OCI-LY7 (cell line): ENCODE measurements at regions not wholly inside any gene's neighbourhood (a gene's known extent, or its start where the extent isn't known, plus 50 kb on each side); places are given as distances from the start of the nearest gene placed in this dataset.

Experiments used
- EZH2phosphoT487 ChIP-seq: fragments of 200-600 bp; sonication (generic); IDR thresholded peaks from 2 replicates; pipeline ENCODE4 v1.6.1; 2018; ENCODE audit warnings: low read depth, borderline replicate concordance, mild to moderate bottlenecking, mixed run types, antibody characterized with exemption, low read length, moderate library complexity, mixed read lengths
- TF ChIP-seq, protein P1 (sequence below): fragments of 200-600 bp; sonication (generic); conservative IDR thresholded peaks from 2 replicates; pipeline ENCODE4 v1.5.1; 2014; ENCODE audit warnings: mild to moderate bottlenecking, antibody characterized with exemption, low read length, moderate library complexity, mixed read lengths

DNA sequence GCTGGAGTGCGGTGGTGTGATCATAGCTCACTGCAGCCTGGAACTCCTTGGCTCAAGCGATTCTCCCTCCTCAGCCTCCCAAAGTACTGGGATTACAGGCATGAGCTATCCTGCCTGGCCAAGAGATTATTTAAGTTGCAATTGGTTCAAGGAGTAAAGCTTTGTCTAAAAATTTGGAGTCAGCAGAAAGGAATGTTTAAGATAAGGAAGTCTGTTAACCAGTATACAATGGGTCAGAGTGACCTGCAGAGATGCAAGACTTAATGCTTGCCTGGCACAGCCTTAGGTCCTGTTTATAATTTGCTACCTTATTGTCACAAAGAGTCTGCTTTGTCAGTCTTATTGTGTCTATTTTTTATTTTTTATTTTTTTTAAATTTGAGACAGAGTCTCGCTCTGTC, 826.2 kb downstream of the NLGN4X start:
- TF ChIP-seq, protein P1, sequence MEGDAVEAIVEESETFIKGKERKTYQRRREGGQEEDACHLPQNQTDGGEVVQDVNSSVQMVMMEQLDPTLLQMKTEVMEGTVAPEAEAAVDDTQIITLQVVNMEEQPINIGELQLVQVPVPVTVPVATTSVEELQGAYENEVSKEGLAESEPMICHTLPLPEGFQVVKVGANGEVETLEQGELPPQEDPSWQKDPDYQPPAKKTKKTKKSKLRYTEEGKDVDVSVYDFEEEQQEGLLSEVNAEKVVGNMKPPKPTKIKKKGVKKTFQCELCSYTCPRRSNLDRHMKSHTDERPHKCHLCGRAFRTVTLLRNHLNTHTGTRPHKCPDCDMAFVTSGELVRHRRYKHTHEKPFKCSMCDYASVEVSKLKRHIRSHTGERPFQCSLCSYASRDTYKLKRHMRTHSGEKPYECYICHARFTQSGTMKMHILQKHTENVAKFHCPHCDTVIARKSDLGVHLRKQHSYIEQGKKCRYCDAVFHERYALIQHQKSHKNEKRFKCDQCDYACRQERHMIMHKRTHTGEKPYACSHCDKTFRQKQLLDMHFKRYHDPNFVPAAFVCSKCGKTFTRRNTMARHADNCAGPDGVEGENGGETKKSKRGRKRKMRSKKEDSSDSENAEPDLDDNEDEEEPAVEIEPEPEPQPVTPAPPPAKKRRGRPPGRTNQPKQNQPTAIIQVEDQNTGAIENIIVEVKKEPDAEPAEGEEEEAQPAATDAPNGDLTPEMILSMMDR = no peak
- TF ChIP-seq EZH2phosphoT487 = no peak
